SK-N-SH treated with all-trans-retinoic acid at 6 μM for 48 hours (cell line): ENCODE measurements at regions not wholly inside any gene's neighbourhood (a gene's known extent, or its start where the extent isn't known, plus 50 kb on each side); places are given as distances from the start of the nearest gene placed in this dataset.

Experiments
- ATAC-seq: fragments of 200-7000 bp; cut with Tn5 transposase; 3 replicates; pipeline ENCODE4 v1.9.1; 2020; ENCODE audit warnings: mild to moderate bottlenecking, moderate library complexity
- ARNTL ChIP-seq: fragments of 450-650 bp; formaldehyde crosslinking; IDR thresholded peaks from 2 replicates; pipeline ENCODE4 v1.5.0; 2020; ENCODE audit warnings: low read depth, mild to moderate bottlenecking, moderate library complexity, borderline replicate concordance
- BACH2 ChIP-seq: fragments of 250-450 bp; sonication (Bioruptor Pico); IDR thresholded peaks from 2 replicates; pipeline ENCODE4 v1.9.0; 2021; ENCODE audit warnings: mild to moderate bottlenecking, borderline replicate concordance
- CREB5 ChIP-seq: fragments of 250-450 bp; sonication (Bioruptor Pico); IDR thresholded peaks from 2 replicates; pipeline ENCODE4 v1.5.1; 2020; ENCODE audit warnings: low read depth, mild to moderate bottlenecking, moderate library complexity
- ESRRG ChIP-seq: fragments of 250-450 bp; sonication (Bioruptor Pico); IDR thresholded peaks from 2 replicates; pipeline ENCODE4 v1.6.1; 2021; ENCODE audit warnings: mild to moderate bottlenecking
- GLIS3 ChIP-seq: fragments of 250-450 bp; sonication (Bioruptor Pico); IDR thresholded peaks from 2 replicates; pipeline ENCODE4 v1.5.0; 2020; ENCODE audit warnings: mild to moderate bottlenecking, moderate library complexity
- ISL1 ChIP-seq: fragments of 250-450 bp; sonication (Bioruptor Pico); IDR thresholded peaks from 2 replicates; pipeline ENCODE4 v2.1.2; 2022; ENCODE audit warnings: mild to moderate bottlenecking, moderate library complexity
- OSR1 ChIP-seq: fragments of 250-450 bp; sonication (Bioruptor Pico); IDR thresholded peaks from 2 replicates; pipeline ENCODE4 v1.8.0; 2022; ENCODE audit warnings: moderate library complexity, mild to moderate bottlenecking, inconsistent platforms
- POU6F1 ChIP-seq: fragments of 250-450 bp; sonication (Bioruptor Pico); IDR thresholded peaks from 2 replicates; pipeline ENCODE4 v1.8.0; 2021; ENCODE audit warnings: low read depth, mild to moderate bottlenecking, moderate library complexity, borderline replicate concordance
- PPARA ChIP-seq: fragments of 250-450 bp; sonication (Bioruptor Pico); IDR thresholded peaks from 2 replicates; pipeline ENCODE4 v1.5.0; 2020; ENCODE audit warnings: mild to moderate bottlenecking, borderline replicate concordance
- RARB ChIP-seq: fragments of 250-450 bp; sonication (Bioruptor Pico); IDR thresholded peaks from 2 replicates; pipeline ENCODE4 v1.8.0; 2021; ENCODE audit warnings: mild to moderate bottlenecking, moderate library complexity
- SNAI2 ChIP-seq: fragments of 250-450 bp; sonication (Bioruptor Pico); IDR thresholded peaks from 2 replicates; pipeline ENCODE4 v1.5.0; 2020; ENCODE audit warnings: mild to moderate bottlenecking, moderate library complexity
- TOX ChIP-seq: fragments of 250-450 bp; sonication (Bioruptor Pico); IDR thresholded peaks from 2 replicates; pipeline ENCODE4 v1.8.0; 2021; ENCODE audit warnings: mild to moderate bottlenecking, moderate library complexity, borderline replicate concordance
- TSHZ2 ChIP-seq: fragments of 250-450 bp; sonication (Bioruptor Pico); IDR thresholded peaks from 2 replicates; pipeline ENCODE4 v1.5.0; 2020; ENCODE audit warnings: mild to moderate bottlenecking, moderate library complexity
- ZC3H10 ChIP-seq: fragments of 250-450 bp; sonication (Bioruptor Pico); IDR thresholded peaks from 2 replicates; pipeline ENCODE4 v1.5.1; 2021; ENCODE audit warnings: mild to moderate bottlenecking, moderate library complexity
- ZFP3 ChIP-seq: fragments of 250-450 bp; sonication (Bioruptor Pico); IDR thresholded peaks from 2 replicates; pipeline ENCODE4 v1.5.0; 2020; ENCODE audit warnings: mild to moderate bottlenecking, moderate library complexity
- ZFP30 ChIP-seq: fragments of 450-650 bp; formaldehyde crosslinking; IDR thresholded peaks from 2 replicates; pipeline ENCODE4 v1.5.0; 2022; ENCODE audit warnings: mild to moderate bottlenecking, moderate library complexity
- ZNF70 ChIP-seq: fragments of 450-650 bp; formaldehyde crosslinking; IDR thresholded peaks from 2 replicates; pipeline ENCODE4 v1.5.0; 2020; ENCODE audit warnings: mild to moderate bottlenecking, moderate library complexity
- ZNF8 ChIP-seq: fragments of 450-650 bp; formaldehyde crosslinking; IDR thresholded peaks from 2 replicates; pipeline ENCODE4 v1.5.0; 2020; ENCODE audit warnings: mild to moderate bottlenecking, moderate library complexity
- TF ChIP-seq, protein P1 (sequence below): fragments of 250-450 bp; sonication (Bioruptor Pico); IDR thresholded peaks from 2 replicates; pipeline ENCODE4 v1.5.1; 2021; ENCODE audit warnings: mild to moderate bottlenecking, moderate library complexity
- TF ChIP-seq, protein P2 (sequence below): fragments of 250-450 bp; sonication (Bioruptor Pico); IDR thresholded peaks from 2 replicates; pipeline ENCODE4 v1.8.0; 2020; ENCODE audit warnings: mild to moderate bottlenecking, moderate library complexity, borderline replicate concordance

- no peak for ATAC-seq
- TF ChIP-seq, protein P1, sequence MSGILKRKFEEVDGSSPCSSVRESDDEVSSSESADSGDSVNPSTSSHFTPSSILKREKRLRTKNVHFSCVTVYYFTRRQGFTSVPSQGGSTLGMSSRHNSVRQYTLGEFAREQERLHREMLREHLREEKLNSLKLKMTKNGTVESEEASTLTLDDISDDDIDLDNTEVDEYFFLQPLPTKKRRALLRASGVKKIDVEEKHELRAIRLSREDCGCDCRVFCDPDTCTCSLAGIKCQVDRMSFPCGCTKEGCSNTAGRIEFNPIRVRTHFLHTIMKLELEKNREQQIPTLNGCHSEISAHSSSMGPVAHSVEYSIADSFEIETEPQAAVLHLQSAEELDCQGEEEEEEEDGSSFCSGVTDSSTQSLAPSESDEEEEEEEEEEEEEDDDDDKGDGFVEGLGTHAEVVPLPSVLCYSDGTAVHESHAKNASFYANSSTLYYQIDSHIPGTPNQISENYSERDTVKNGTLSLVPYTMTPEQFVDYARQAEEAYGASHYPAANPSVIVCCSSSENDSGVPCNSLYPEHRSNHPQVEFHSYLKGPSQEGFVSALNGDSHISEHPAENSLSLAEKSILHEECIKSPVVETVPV (CRISPR knock-in tag): no peak
- TF ChIP-seq PPARA (no peak), ESRRG (no peak)
These were observed 169.7 kb upstream of the IRX6 start for GRCh38 chr16:55154262-55154661.

- TF ChIP-seq SNAI2 (no peak), OSR1 (CRISPR knock-in tag) (no peak), GLIS3 (CRISPR knock-in tag) (no peak), TOX (CRISPR knock-in tag) (no peak), ARNTL (no peak), ESRRG (no peak), TSHZ2 (CRISPR knock-in tag) (no peak), ZNF8 (no peak), ISL1 (CRISPR knock-in tag) (no peak), POU6F1 (no peak)
- no peak for ATAC-seq
These were observed 169.0 kb upstream of the IRX6 start for GRCh38 chr16:55154956-55155355.

DNA sequence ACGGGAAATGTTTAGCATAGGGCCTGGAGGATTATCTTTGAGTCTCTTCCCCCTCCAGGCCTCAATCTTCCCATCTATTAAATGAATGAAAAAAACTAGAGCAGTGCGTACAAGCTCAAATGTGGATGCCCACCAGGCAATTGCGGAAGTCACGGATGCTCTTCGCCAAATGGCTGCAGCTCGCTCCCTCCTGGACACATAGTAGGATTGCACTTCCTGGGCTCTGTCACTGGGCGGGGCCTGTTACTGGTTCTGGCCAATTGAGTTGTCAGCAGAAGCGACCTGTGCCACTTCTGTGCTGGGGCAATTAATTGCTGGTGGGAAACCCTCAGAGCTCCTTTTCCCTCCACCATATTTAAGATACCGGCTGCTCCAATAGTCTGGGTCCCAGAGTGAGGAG, 168.2 kb upstream of the IRX6 start:
- ATAC-seq: no peak
- TF ChIP-seq ZC3H10 (no peak), OSR1 (CRISPR knock-in tag) (no peak), POU6F1 (no peak), ZFP30 (CRISPR knock-in tag) (no peak), ZFP3 (CRISPR knock-in tag) (no peak), ESRRG (no peak), TSHZ2 (CRISPR knock-in tag) (no peak), RARB (no peak), BACH2 (no peak), ZNF70 (CRISPR knock-in tag) (no peak), PPARA (no peak), CREB5 (CRISPR knock-in tag) (no peak), SNAI2 (no peak)
- TF ChIP-seq, protein P2, sequence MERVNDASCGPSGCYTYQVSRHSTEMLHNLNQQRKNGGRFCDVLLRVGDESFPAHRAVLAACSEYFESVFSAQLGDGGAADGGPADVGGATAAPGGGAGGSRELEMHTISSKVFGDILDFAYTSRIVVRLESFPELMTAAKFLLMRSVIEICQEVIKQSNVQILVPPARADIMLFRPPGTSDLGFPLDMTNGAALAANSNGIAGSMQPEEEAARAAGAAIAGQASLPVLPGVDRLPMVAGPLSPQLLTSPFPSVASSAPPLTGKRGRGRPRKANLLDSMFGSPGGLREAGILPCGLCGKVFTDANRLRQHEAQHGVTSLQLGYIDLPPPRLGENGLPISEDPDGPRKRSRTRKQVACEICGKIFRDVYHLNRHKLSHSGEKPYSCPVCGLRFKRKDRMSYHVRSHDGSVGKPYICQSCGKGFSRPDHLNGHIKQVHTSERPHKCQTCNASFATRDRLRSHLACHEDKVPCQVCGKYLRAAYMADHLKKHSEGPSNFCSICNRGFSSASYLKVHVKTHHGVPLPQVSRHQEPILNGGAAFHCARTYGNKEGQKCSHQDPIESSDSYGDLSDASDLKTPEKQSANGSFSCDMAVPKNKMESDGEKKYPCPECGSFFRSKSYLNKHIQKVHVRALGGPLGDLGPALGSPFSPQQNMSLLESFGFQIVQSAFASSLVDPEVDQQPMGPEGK: no peak
